Jurkat, Clone E6-1 (cell line): ENCODE measurements at regions not wholly inside any gene's neighbourhood (a gene's known extent, or its start where the extent isn't known, plus 50 kb on each side); places are given as distances from the start of the nearest gene placed in this dataset.

Source experiments
- DNase-seq: peaks from one replicate; pipeline ENCODE4 v3.0.0-alpha.2; 2011; ENCODE audit warnings: low read depth, low spot score
- H3K4me3 ChIP-seq: 2 replicates; pipeline ENCODE4 v1.5.1; 2011; ENCODE audit warnings: mild to moderate bottlenecking, low read length, control low read depth, moderate library complexity

DNA sequence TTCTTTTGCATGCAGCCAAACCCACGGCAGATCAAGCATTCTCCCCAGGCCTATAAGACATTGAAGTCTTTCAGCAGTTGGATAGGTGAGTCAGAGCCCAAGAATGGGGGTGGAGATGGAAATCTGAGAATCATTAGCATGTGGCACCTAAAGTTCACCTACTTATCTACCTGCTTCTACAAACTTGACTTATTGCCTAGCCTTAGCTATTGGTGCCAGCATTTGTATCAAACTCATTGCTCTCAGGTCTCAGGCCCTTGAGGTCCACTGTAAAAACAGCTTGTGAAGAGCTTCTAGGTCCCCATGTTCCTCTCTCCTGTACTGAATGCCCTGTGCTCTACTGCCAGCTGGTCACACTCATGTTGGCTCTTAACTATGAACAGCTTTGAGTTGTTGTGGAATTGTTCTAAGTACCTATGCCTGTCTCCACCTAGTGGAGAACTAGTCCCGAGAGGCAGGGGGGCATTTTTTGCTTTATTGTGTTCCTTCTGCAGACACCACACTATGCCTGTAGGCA is 278.4 kb upstream of the SPRED2 start:
- H3K4me3 ChIP-seq, result no peak overlapping the region
- peak; percentile 32 for DNase-seq

DNA sequence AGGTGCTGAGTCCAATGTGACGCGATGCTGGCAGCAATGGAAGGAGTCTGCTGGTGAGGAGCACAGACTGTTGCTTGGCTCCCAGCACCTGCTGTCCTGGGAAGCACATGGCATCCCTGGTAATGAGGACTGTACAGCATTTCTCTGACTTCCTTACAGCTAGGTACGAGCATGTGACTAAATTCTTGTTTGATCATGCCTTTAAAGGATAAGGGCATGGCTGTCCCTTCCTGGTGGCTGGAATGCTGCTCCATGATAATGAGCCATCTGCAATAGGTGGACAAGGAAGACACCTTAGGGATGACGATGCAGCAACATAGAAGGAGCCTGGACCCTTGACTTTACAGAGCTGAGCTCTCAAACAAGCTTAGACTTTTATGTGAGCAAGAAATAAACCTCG is 278.0 kb upstream of the SPRED2 start:
- H3K4me3 ChIP-seq, result no peak overlapping the region
- DNase-seq, result no peak

DNA sequence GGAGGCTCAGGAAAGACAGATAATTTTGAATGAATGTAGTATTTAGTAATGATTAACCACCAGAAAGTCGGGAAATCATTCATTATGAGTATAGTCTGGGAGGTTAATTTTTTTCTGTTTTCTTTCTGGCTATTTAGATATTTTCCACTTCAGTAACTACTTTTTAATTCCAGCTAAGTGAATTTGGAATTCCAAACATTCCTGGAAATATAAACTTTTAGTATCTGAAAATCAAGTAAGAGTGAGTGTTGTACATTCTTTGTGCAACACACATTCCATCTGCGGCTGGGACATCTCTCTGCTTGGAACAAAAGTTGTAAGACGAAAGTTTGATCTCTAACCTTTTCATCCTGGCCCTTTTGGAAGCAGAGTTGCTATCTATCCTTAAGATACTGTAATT is 275.7 kb upstream of the SPRED2 start:
- H3K4me3 ChIP-seq, result no peak overlapping the region
- DNase-seq, result no peak

DNA sequence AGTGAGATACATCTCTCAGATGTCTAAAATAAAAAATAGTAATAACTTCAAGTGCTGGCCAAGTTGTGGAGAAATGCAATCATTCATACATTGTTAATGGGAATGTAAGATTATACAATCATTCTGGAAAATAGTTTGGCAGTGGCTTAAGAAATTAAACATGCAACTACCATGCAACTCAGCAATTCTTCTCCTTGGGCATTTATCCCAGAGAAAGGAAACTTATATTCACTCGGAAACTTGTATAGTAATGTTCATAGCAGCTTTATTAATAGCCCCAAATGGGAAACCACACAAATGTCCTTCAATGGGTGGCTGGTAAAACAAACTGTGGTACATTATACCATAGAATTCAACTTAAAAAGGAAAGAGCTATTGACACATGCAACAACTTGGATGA is 274.0 kb upstream of the SPRED2 start:
- no peak for DNase-seq

DNA sequence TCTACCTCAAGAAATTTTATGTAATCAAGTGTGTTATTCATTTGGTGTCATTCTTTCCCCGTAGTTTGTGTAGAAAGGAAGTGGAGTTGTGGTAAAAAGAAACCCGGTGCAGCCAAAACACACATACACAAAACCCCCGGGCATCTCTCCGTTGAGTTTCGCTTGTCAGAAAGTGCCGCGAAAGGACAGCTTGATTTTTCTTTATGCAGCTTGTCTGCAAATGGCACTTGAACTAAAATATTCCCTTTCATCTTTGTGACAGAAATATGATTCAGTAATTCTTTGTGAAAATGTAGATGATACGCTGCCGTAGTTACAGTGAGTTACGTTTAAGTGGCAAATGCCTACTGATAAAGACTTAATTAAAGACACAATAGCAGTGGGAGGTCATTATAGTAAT is 268.8 kb upstream of the SPRED2 start:
- no peak overlapping the region for H3K4me3 ChIP-seq
- DNase-seq, result no peak

More for the DNA sequence above, 274.0 kb upstream of the SPRED2 start:
- H3K4me3 ChIP-seq, result no peak overlapping the region

DNA sequence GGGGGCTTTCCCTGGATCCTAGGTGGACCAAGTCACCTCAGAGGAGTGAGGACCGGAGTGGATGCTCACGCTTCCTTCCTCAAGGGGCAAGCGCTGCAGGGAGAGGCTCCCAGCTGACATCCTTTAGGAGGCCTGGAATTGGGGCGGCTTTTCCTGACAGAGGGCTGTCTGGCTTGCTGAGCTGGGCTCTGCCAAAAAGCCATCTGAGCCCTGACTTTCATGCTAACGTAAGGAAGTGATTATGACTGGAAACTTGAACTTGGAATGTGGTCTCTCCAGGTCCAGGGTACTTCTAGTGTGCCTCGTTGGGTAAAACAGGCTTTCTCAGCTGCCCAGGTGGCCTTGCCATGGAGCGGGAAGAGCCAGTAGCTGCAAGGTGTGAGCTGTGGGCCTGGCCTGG is 268.3 kb upstream of the SPRED2 start:
- no peak for DNase-seq
- H3K4me3 ChIP-seq, result no peak overlapping the region

DNA sequence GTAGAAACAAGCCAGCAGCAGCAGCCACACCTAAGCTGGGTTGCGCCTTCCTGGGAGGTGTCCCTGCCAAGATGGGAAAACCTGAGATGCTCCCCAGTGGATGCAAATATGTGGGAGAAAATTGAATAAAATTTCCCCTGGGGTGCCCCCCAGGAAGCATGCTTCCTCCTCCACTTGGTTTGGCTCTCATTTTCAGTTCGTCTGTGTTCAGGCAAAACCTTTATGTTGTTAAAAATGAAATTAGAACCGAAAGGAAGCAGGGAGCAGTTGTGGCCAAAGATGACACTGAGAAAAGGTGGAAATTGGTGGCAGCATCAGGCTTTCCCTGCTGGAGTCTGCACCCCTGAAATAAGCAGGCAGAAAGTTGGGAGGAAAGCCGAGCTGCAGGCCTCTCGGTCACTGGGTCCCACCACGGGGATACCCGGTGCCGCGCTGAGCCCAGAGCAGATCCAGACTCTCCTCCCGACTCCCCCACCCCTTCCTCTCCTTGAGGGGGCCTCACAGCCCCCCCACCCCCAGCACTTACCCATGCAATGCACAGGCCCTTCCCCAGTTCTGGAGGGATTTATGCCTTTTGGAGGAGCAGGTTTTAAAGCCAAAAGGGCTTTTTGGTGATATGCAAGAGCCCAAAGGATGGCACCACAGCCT is 267.7 kb upstream of the SPRED2 start:
- DNase-seq, result no peak

DNA sequence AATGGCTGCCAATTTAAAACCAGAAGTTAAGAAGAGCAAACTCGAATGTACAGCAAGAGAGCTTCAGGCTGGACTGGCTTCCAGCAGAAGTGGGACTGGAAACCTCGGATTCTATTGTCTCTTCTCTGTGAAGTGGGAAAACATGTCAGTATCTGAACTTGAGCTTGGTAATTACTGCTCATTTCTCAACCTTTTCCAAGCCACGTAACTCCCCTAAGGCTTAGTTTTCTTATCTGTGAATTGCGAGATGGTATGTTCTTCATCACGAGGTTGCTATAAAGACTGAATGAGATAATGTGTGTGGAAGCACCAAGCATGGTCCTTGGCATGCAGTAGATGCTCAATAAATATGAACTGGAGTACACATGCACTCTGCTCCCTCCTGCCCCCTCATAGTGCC is 259.4 kb upstream of the SPRED2 start:
- DNase-seq, result no peak
- H3K4me3 ChIP-seq, result no peak overlapping the region

More for the DNA sequence above, 267.7 kb upstream of the SPRED2 start:
- H3K4me3 ChIP-seq, result no peak overlapping the region

DNA sequence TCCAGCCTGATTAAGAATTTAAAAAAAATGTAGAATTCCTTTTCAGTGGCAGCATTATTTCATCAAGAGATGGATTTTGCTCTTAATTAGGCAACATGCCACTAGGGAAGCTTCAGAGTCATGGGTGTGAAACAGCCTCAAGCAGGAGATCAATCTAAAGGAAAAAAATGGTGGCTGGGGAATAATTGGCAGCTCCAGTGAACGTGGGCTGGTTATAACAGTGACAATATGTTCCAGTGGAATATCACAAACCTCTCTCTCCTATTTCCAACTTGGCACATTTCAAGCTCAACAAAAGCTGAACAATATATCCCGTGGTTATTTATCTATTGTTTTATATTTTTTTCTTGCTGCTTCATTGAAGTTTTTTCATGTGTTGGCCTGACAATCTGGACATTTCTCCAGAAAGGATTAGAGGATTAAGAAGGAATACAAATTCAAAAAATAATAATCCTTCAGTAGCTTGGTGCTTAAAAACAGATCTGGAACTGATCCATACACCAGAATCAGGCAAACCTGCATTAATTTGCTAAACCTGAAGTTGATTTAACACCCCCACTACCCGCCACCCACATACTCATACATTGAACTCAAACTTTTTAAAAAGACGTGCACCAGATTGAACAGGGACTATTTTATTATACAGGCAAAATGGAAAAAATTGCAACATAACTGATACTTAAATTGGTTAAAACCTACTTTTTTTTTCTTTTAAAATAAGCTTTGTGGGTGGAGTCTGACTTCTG is 255.9 kb upstream of the SPRED2 start:
- H3K4me3 ChIP-seq, result no peak overlapping the region
- no peak for DNase-seq

DNA sequence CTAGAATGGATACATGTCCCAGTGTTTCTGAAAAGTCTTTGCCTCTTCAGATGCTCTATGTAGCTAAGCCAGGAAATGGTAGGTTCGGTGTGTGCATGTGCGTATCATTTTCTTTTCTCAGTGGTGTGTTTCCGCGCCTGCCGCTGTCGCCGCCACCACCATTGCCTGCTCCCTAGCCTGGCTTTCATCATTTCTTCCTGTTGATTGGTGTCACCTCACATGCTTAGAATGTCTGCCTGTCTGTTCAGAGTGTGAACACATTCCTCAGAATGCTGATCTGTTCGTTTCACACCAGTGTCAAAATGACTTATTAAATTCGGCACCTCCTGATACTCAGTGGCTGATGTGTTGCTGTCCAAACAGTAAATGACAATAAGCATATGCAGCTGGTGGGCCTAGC is 255.2 kb upstream of the SPRED2 start:
- H3K4me3 ChIP-seq, result no peak overlapping the region
- DNase-seq, result no peak

DNA sequence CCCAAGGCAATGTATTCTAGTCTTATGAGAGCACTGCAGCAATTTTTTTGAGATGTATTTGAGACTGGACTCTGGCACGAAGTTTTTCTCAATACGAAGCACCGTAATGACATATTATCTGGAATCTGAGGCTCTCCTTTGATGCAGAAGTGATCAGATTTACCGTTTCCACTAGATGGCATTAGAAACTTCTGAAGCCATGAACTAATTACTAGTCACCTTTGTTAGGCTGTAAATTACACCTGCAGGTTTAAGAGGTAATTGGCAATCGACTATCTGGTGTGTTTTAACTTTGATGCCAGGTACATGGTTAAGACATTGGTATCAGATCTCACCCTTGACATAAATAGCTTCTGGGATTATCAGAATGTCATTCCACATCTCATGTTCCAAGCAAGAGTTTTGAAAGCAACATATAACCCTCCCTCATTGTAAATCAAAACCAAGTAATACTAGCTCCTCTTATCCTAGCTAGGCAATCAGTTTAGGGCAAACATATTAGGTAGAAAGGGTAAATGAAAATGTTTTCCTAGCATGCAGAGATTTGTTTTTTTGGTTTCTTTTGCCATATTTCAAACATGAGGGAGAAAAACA is 254.6 kb upstream of the SPRED2 start:
- peak; percentile 9 for DNase-seq
- H3K4me3 ChIP-seq, result no peak overlapping the region

DNA sequence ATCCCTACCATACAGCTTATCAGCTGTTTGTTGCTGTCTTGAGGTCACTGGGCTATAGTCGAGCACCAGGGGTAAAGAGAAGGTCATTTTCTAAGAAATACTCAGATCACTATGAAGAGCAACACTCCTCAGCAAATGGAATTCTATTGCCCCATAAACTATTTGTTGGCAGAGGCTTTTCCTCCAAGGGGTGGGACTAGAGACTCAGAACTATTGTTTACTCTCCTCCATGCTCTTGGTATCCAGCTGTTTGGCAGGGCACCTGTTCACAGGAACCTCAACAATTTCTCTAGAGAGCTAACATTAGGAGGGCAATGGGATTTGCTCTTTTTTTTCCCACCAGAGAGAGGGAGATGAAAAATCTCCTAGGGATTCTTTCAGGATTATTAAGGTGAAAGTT is 249.1 kb upstream of the SPRED2 start:
- no peak for DNase-seq
- H3K4me3 ChIP-seq, result no peak overlapping the region

DNA sequence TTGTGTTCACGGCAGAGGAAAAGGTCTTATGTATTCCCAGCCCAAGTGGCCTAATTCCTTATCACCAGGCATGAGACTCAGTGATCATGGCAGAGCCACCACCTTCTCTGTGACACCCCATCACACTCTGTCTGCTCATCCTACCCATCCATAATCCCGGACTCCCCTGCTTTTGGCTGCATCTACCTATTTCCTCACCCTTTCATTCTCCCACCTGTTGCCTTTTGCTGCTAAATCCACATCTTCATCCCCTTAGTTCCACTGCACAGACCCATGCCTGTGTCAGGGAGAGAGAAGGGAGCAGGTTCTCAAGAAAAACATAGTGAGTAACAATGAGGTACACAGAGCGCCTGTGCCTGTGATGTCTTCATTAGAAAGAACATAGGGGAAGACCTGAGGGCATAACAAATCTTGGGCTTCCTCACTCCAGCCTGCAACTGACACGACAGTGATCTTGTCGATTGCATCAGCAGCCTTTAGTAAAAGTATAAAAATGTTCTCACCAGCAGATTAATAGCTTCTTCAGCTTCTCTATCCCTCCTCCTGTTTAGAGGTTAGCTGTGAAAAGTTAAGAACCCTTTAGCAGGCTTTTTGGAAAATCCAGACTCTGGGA is 246.5 kb upstream of the SPRED2 start:
- no peak for DNase-seq
- no peak overlapping the region for H3K4me3 ChIP-seq

DNA sequence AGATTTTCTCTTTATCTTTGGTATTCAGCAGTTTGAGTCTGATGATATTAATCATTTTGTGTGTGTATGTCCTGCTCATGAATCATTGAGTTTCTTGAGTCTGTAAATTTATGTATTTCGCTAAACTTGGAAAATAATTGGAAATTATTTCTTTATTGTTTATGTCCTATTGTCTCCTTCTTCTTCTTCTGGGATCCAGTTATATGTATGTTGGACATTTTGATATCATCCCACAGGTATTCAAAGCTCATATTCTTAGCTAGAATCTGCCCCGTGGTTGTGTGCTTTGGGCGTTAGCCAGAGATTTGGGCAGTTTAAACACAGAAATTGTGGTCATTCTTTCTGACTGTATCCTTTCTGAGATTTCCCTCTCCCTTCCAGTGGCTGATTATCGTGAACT is 243.0 kb upstream of the SPRED2 start:
- DNase-seq, result no peak
- no peak overlapping the region for H3K4me3 ChIP-seq

DNA sequence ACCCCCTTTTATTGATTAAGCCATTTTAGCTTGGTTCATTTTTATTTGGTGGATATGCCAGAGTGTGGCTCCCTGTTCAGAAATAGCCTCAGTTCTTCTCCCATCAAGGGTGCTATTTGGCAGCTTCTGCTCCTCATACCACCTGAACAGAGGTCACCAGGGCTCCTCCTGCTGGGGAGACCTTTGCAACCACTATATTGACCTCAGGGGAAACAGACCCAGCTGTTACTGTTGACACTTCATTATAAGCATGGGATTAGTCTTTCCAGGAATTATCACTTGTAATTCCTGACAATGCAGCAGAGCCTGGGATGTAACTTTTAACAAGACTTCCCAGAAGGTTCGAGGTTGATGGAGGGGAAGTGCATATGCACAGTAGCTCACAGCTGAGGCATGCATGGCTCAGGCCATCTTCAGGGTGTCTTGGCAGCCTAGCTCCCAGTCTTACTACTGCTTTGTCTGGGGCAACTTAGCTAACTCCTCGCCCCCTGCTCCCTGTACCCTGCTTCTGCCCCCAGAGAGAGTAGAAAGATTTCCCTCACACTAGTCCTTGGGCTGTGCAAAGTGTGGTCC is 239.4 kb upstream of the SPRED2 start:
- no peak for DNase-seq
- H3K4me3 ChIP-seq, result no peak overlapping the region

DNA sequence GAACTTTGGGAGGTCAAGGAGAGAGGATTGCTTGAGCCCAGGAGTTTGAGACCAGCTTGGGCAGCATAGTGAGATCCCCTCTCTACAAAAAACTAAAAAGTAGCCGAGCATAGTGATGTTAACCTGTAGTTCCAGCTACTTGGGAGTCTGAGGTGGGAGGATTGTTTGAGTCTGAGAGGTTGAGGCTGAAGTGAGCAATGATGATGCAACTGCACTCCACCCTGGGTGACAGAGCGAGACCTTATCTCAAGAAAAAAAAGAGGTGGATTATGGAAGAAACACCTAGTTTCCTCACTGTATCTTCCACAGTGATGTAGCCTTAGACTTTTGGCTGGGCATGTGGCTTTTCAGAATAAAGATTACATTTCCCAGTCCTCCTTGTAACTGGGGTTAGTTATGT is 237.2 kb upstream of the SPRED2 start:
- DNase-seq, result no peak
- H3K4me3 ChIP-seq, result no peak overlapping the region

DNA sequence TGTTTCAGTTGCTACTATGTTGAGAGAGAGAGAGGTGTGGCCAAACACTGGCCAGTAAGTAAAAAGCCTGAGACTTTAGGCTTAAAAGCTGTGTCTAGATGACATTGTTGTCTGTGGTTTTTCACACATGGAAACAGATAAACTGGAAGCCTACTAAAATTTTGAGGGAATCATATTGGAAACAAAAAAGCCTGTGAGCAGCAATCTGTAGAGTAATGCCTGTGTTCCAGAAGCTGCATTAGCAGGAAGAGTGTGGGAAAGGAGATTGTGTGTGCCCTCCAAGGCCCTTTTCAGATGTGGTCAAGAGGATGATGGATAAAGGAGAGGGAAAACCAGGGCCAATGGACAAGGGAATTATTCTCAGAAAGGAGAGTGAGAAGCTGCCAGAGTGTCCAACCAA is 236.3 kb upstream of the SPRED2 start:
- DNase-seq, result no peak
- no peak overlapping the region for H3K4me3 ChIP-seq

DNA sequence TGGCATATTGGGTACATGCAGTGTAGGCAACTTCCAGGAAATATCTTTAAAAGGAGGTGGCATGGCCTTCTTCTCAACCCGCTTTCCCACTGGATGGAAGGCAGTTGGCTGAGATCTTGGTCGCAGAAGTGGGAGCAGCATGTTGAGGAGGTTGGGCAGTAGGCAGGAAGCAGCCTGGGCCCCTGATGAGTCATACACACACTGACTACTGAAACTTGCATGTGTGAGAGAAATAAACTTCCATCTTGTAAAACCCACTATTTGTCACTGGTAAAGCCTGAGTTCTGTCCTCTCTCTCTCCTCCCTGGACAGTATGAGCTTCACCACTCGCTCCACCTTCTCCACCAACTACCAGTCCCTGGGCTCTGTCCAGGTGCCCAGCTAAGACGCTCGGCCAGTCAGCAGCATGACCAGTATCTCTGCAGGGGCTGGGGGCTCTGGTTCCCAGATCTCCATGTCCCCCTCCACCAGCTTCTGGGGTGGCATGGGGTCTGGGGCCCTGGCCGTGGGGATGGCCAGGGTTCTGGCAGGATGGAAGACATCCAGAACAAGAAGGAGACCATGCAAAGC is 233.8 kb upstream of the SPRED2 start:
- no peak for DNase-seq

DNA sequence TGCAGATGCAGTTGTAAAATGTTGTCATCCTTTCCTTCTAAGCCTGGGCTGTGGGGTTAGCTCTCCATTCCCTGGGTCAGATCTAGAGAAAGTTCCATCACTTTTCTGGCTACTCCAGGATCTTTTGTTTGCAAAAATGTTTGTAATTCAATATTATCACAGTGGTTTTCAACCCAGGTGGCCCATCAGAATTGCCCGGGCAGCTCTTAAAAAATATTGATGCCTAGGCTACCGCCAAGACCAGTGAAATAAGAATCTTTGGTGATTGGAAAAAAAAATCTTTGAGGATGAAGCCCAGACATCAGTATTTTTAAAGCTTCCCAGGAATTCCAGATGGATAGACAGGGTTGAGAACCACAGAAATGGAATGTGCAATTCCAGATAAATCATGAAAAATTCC is 232.5 kb upstream of the SPRED2 start:
- DNase-seq, result no peak
- H3K4me3 ChIP-seq, result no peak overlapping the region

More for the DNA sequence above, 233.8 kb upstream of the SPRED2 start:
- no peak overlapping the region for H3K4me3 ChIP-seq
